Fibroblast of pulmonary artery (primary cell): ENCODE measurements at regions not wholly inside any gene's neighbourhood (a gene's known extent, or its start where the extent isn't known, plus 50 kb on each side); places are given as distances from the start of the nearest gene placed in this dataset.

ENCODE experiments used
- DNase-seq: peaks from one replicate; pipeline ENCODE4 v3.0.0-alpha.2; 2010; ENCODE audit warnings: low read depth
- H3K4me3 ChIP-seq: replicated peaks from 2 replicates; pipeline ENCODE4 v1.5.1; 2011; ENCODE audit warnings: low read depth, mild to moderate bottlenecking, control low read depth, low read length, moderate library complexity
- TF ChIP-seq, protein P1 (sequence below): IDR thresholded peaks from 2 replicates; pipeline ENCODE4 v1.5.1; 2011; ENCODE audit warnings: mild to moderate bottlenecking, control low read depth, low read length, inconsistent platforms; ENCODE audit errors: missing control alignments

DNA sequence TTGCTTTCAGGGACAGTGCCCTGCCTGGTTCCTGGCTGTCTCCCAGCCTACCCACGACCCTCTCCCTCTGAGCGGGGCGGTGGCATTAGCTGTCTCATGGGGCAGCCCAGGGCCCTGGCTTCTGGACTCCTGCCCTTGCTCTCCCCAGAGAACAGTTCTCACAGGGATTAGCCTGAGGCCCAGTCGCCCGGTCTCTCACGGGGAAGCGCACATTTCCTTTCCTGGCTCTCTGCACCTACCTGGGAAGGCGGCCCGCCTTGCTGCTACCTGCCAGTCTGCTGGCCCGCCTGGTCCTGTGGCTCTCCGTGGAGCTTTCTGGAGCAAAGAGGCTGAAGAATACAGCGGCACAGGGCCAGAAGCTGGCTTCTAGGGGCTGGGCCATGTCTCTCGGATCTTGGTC lies 128.4 kb downstream of the FHDC1 start:
- no peak overlapping the region for H3K4me3 ChIP-seq
- no peak for DNase-seq
- TF ChIP-seq, protein P1, sequence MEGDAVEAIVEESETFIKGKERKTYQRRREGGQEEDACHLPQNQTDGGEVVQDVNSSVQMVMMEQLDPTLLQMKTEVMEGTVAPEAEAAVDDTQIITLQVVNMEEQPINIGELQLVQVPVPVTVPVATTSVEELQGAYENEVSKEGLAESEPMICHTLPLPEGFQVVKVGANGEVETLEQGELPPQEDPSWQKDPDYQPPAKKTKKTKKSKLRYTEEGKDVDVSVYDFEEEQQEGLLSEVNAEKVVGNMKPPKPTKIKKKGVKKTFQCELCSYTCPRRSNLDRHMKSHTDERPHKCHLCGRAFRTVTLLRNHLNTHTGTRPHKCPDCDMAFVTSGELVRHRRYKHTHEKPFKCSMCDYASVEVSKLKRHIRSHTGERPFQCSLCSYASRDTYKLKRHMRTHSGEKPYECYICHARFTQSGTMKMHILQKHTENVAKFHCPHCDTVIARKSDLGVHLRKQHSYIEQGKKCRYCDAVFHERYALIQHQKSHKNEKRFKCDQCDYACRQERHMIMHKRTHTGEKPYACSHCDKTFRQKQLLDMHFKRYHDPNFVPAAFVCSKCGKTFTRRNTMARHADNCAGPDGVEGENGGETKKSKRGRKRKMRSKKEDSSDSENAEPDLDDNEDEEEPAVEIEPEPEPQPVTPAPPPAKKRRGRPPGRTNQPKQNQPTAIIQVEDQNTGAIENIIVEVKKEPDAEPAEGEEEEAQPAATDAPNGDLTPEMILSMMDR, result no peak

DNA sequence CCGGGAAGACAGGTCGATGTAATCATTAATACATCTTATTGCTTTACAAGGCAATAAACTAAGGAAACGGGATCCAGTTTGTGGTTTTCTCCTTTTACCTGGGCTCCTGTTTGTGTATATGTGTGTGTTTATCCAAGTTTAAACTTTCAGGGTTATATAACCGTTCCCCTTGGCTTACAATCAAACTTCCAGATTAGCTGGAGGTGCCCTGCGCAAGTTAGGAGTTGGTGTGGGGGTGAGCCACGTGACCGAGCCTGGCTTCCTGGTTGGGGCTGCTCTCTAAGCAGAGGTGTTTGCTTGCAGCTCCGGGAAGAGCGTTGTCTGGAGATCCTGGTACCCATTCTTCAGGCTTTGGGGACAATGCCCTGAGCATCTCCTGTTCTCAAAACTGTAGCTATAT lies 129.2 kb downstream of the FHDC1 start:
- TF ChIP-seq, protein P1, result no peak
- no peak for DNase-seq
- no peak overlapping the region for H3K4me3 ChIP-seq

DNA sequence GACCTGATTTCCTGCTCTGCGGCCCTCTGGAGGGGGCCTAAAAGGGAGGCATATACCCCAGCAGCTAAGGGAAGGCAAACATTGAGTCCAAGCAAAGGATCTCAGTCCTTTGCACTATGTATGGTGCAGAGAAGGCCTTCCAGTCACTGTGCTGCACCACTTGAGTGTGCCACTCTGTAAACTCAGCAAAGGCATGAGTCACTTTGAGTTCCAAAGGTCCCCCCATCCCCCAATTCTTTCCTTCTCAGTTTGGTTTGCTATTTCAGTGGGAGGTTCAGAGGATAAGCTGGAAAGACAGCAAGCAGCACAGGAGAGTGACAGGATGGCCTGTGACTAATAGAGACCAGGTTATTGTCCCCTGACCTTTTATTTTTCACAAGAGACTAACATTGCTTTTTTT lies 131.3 kb downstream of the FHDC1 start:
- no peak overlapping the region for H3K4me3 ChIP-seq
- DNase-seq, result peak; percentile 14
- TF ChIP-seq, protein P1, result no peak

DNA sequence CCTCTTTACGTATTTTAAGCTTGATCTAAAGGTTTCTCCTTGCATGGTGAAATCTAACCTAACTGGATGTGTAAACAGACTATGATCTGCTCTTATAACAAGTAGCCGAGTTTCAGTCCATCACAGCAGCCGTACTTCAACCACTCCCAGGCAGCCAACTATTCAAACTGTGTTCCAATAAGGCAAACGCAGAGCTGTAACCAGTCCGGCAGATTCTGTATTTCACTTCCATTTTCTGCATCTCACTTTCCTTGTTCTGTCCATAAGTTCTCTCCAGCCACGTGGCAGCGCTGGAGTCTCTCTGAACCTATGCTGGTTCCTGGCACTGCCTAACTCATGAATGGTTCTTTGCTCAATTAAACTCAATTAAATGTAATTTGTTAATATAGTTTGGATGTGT lies 132.6 kb downstream of the FHDC1 start:
- no peak for DNase-seq
- H3K4me3 ChIP-seq, result no peak overlapping the region
- TF ChIP-seq, protein P1, result no peak

DNA sequence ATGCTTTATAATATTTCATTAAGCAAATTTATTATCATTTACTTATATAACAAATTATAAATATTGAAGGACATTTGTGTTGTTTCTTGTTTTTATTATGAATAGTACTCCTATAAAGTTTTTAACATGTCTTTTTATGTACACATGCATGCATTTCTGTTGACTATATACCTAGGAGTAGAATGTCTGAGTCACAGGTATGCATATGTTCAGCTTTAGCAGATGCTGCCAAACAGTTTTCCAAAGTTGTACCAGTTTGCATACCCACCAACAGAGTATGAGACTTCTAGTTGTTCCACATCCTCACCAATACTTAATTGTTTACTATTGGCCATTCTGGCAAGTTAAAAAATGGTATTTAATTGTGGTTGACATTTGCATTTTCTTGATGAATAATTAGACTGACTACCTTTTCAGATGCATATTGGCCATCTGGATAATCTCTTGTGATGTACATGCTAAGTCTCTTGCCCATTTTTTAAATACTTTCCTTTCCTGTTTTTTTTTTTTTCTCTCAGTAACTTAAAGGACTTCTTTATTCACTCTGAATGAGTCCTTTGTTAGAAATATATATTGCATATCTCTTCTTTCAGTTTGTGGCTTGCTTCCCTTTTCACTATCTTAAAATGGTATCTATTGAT lies 132.2 kb upstream of the TRIM2 start:
- no peak overlapping the region for H3K4me3 ChIP-seq
- TF ChIP-seq, protein P1, result no peak
- no peak for DNase-seq

DNA sequence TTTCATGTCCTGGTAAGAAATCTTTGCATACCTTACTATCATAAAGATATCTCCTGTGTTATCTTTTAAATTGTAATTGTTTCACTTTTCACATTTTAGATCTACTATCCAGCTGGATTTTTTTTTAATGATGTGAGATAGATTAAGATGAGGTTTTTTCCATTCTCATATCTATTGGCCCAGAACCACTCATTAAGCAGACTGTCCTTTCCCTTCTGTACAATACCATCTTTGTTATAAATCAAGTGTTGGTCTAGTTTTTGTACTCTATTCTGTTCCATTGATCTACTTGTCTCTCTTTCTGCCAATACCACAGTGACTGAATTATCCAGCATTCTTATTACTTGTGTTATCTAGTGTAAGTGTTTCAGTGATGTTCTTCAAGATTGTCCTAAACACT lies 131.6 kb upstream of the TRIM2 start:
- H3K4me3 ChIP-seq, result no peak overlapping the region
- TF ChIP-seq, protein P1, result no peak
- no peak for DNase-seq

DNA sequence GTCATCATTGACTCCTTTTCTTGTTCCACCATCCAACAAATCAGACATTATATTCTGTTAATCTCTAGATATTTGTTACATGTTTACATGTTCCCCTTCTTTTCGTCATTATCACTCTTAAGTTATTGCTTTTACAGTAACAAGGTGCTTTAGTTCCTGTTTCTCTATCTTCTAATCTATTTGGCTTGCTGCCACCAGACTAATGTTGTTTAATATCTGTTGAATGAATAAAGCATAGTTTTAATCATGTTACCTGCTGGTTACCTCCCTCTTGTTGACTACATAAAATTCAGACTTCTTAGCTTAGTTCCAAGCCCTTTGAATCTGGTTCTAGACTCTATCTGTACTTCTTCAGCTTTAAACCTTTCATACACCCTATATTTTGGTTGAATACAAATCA lies 129.8 kb upstream of the TRIM2 start:
- no peak overlapping the region for H3K4me3 ChIP-seq

More for the DNA sequence above, 129.8 kb upstream of the TRIM2 start:
- no peak for DNase-seq
- TF ChIP-seq, protein P1, result no peak
